ENCODE measurements at regions not wholly inside any gene's neighbourhood (a gene's known extent, or its start where the extent isn't known, plus 50 kb on each side); places are given as distances from the start of the nearest gene placed in this dataset.
"Not testable (repeated sequence)": the region's sequence is repeated elsewhere in the genome, so short reads cannot be mapped to it uniquely, and the experiment has no call there.

DNA sequence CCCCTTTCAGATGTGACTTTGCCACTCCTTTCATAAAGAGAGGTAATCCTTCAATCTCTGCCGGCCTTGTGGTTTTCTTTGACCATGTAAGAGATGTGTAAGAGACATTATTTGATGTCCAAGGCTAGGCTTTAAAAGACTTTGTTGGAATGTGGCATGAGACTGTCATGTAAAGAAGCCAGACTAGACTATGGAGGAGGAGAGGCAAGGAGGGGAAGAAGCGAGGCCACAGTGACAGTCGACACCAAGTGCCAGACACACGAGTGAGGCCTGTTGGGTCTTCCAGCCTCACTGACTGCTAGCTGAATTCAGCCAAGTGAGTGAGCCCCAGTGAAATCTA, 1013.3 kb downstream of the MAT2B start:
- Histone ChIP-seq H3K4me3 (ENCODE audit: low read length) (no peak overlapping the region), H3K27ac (ENCODE audit: low read depth, low read length) (no peak overlapping the region), H3K9ac (ENCODE audit: extremely low read depth, low read length, poor library complexity, severe bottlenecking) (no peak overlapping the region), H3K36me3 (ENCODE audit: control insufficient read depth, insufficient read depth, low read length) (no peaks in the 10 kb centered on the region), H3K9me3 (ENCODE audit: control insufficient read depth, low read length) (no peaks in the 10 kb centered on the region), H3K4me1 (ENCODE audit: control insufficient read depth, insufficient read depth, low read length) (no peaks in the 10 kb centered on the region), H3K27me3 (ENCODE audit: control insufficient read depth, insufficient read depth, low read length, poor library complexity, severe bottlenecking) (no peaks in the 10 kb centered on the region)
- H3K4me1 Mint-ChIP-seq, result peaks cover 9% of the 10 kb centered on the region
- no peaks in the 10 kb centered on the region for H3K27me3 Mint-ChIP-seq (ENCODE audit: insufficient read depth)
- peaks cover 1% of the 10 kb centered on the region for H3K36me3 Mint-ChIP-seq (ENCODE audit: low read depth)
- peaks cover 5% of the 10 kb centered on the region for H3K9me3 Mint-ChIP-seq
- no peak overlapping the region for H3K4me3 Mint-ChIP-seq
- no peak for DNase-seq
- TF ChIP-seq, protein P1, sequence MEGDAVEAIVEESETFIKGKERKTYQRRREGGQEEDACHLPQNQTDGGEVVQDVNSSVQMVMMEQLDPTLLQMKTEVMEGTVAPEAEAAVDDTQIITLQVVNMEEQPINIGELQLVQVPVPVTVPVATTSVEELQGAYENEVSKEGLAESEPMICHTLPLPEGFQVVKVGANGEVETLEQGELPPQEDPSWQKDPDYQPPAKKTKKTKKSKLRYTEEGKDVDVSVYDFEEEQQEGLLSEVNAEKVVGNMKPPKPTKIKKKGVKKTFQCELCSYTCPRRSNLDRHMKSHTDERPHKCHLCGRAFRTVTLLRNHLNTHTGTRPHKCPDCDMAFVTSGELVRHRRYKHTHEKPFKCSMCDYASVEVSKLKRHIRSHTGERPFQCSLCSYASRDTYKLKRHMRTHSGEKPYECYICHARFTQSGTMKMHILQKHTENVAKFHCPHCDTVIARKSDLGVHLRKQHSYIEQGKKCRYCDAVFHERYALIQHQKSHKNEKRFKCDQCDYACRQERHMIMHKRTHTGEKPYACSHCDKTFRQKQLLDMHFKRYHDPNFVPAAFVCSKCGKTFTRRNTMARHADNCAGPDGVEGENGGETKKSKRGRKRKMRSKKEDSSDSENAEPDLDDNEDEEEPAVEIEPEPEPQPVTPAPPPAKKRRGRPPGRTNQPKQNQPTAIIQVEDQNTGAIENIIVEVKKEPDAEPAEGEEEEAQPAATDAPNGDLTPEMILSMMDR (conservative IDR thresholded peaks at IDR 0.05), result no peak
- 92 to 95% methylated on average over 2 to 4 of the region's 4 CpGs for WGBS, 2 experiments (ENCODE audit: insufficient coverage in 1 of 2, insufficient read length in 1 of 2)
- no peak overlapping the region for H3K27ac Mint-ChIP-seq

DNA sequence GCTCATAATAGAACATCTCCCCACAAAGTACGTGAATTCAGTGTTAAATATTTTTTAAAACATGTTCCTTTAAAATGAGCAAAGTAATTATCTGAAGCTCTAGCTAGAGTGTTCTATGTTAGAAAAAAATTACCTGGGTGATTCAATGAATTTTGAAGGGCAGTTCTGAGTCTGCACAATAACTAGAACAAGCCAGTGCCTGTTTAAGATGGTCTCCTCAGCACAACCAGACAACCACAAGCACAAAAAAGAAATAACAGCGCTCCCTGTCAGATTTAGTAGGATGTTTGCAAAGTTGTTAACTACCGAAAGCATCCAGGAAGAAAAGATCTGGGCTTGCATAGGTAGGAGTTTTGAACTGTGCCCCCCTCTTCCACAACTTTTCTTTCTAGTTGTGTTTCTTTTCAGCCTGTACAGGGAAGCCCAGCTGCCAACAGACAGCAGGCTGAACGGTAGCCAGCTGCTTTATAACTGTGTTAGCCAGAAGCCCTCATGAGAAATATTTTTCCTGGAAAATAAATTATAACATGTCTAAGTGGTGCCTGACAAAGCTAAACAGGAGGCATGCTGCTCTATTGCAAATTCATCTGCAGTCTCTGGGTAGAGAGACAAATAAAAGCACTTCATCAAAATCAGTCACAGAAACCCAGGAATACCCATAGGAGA, 1026.9 kb downstream of the MAT2B start:
- H3K27ac Mint-ChIP-seq, result no peak overlapping the region
- Histone ChIP-seq H3K9me3 (ENCODE audit: control insufficient read depth, low read length) (no peaks in the 10 kb centered on the region), H3K4me3 (ENCODE audit: low read length) (no peak overlapping the region), H3K4me1 (ENCODE audit: control insufficient read depth, insufficient read depth, low read length) (no peaks in the 10 kb centered on the region), H3K36me3 (ENCODE audit: control insufficient read depth, insufficient read depth, low read length) (no peaks in the 10 kb centered on the region), H3K27ac (ENCODE audit: low read depth, low read length) (peak overlapping the region; percentile 63), H3K27me3 (ENCODE audit: control insufficient read depth, insufficient read depth, low read length, poor library complexity, severe bottlenecking) (no peaks in the 10 kb centered on the region), H3K9ac (ENCODE audit: extremely low read depth, low read length, poor library complexity, severe bottlenecking) (no peak overlapping the region)
- TF ChIP-seq, protein P1 (conservative IDR thresholded peaks at IDR 0.05), result no peak
- H3K9me3 Mint-ChIP-seq, result no peaks in the 10 kb centered on the region
- no peaks in the 10 kb centered on the region for H3K4me1 Mint-ChIP-seq
- no peaks in the 10 kb centered on the region for H3K36me3 Mint-ChIP-seq (ENCODE audit: low read depth)
- DNase-seq, result no peak
- 93% methylated on average over 3 of the region's 4 CpGs; no CpG with 5 or more reads in 1 of the 2 experiments for WGBS, 2 experiments (ENCODE audit: insufficient coverage in 1 of 2, insufficient read length in 1 of 2)
- H3K27me3 Mint-ChIP-seq (ENCODE audit: insufficient read depth), result no peaks in the 10 kb centered on the region
- H3K4me3 Mint-ChIP-seq, result no peak overlapping the region

DNA sequence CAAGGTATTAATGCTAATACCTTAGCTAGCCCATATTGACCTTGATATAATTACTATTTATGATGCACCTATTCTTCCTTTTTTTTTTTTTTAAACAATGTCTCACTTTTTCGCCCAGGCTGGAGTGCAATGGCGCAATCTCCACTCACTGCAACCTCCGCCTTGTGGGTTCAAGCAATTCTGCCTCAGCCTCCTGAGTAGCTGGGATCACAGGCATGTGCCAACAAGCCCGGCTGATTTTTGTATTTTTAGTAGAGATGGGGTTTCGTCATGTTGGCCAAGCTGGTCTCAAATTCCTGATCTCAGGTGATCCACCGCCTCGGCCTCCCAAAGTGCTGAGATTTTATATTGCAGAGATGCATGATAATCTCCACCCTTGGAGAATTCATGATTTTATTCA, 1028.0 kb downstream of the MAT2B start:
- not testable (repeated sequence) for DNase-seq; H3K4me1 Mint-ChIP-seq; H3K9me3 Mint-ChIP-seq; H3K4me3 Mint-ChIP-seq; H3K27me3 ChIP-seq (ENCODE audit: control insufficient read depth, insufficient read depth, low read length, poor library complexity, severe bottlenecking); H3K27ac Mint-ChIP-seq; H3K36me3 Mint-ChIP-seq (ENCODE audit: low read depth); H3K9ac ChIP-seq (ENCODE audit: extremely low read depth, low read length, poor library complexity, severe bottlenecking); H3K36me3 ChIP-seq (ENCODE audit: control insufficient read depth, insufficient read depth, low read length); H3K27me3 Mint-ChIP-seq (ENCODE audit: insufficient read depth); H3K9me3 ChIP-seq (ENCODE audit: control insufficient read depth, low read length); H3K4me1 ChIP-seq (ENCODE audit: control insufficient read depth, insufficient read depth, low read length); H3K4me3 ChIP-seq (ENCODE audit: low read length); H3K27ac ChIP-seq (ENCODE audit: low read depth, low read length)
- WGBS, 2 experiments (ENCODE audit: insufficient coverage in 1 of 2, insufficient read length in 1 of 2), result 94 to 95% methylated on average over 4 to 7 of the region's 7 CpGs

GRCh38 chr5:164540174-164540573, 1034.8 kb downstream of the MAT2B start:
- H3K9me3 Mint-ChIP-seq, result peaks cover 8% of the 10 kb centered on the region
- no peak overlapping the region for H3K4me3 ChIP-seq (ENCODE audit: low read length)
- H3K36me3 Mint-ChIP-seq (ENCODE audit: low read depth), result no peaks in the 10 kb centered on the region
- H3K4me1 ChIP-seq (ENCODE audit: control insufficient read depth, insufficient read depth, low read length), result no peaks in the 10 kb centered on the region
- H3K4me3 Mint-ChIP-seq, result no peak overlapping the region
- H3K27ac ChIP-seq (ENCODE audit: low read depth, low read length), result no peak overlapping the region
- no peaks in the 10 kb centered on the region for H3K4me1 Mint-ChIP-seq
- 88% methylated on average over 2 of the region's 2 CpGs; no CpG with 5 or more reads in 1 of the 2 experiments for WGBS, 2 experiments (ENCODE audit: insufficient coverage in 1 of 2, insufficient read length in 1 of 2)
- no peak for DNase-seq
- H3K27ac Mint-ChIP-seq, result no peak overlapping the region
- no peak overlapping the region for H3K9ac ChIP-seq (ENCODE audit: extremely low read depth, low read length, poor library complexity, severe bottlenecking)
- no peaks in the 10 kb centered on the region for H3K27me3 ChIP-seq (ENCODE audit: control insufficient read depth, insufficient read depth, low read length, poor library complexity, severe bottlenecking)
- H3K27me3 Mint-ChIP-seq (ENCODE audit: insufficient read depth), result no peaks in the 10 kb centered on the region
- no peaks in the 10 kb centered on the region for H3K9me3 ChIP-seq (ENCODE audit: control insufficient read depth, low read length)
- TF ChIP-seq, protein P1 (conservative IDR thresholded peaks at IDR 0.05), result no peak
- no peaks in the 10 kb centered on the region for H3K36me3 ChIP-seq (ENCODE audit: control insufficient read depth, insufficient read depth, low read length)

Data from endodermal cell (in vitro differentiated cells).